ENCODE measurements at regions not wholly inside any gene's neighbourhood (a gene's known extent, or its start where the extent isn't known, plus 50 kb on each side); places are given as distances from the start of the nearest gene placed in this dataset.

- TF ChIP-seq POLR2A (IDR thresholded peaks at IDR 0.05): no peak
- no peak for TF ChIP-seq CTCF (IDR thresholded peaks at IDR 0.05)
- TF ChIP-seq POLR2AphosphoS5 (IDR thresholded peaks at IDR 0.05): no peak
These were observed 262.9 kb downstream of the RHOU start for GRCh38 chr1:228998179-228998578.

Measured in breast epithelium (tissue), 3 donors.